Liver (tissue), 3 donors: ENCODE measurements at regions not wholly inside any gene's neighbourhood (a gene's known extent, or its start where the extent isn't known, plus 50 kb on each side); places are given as distances from the start of the nearest gene placed in this dataset.

Source experiments
- EGR1 ChIP-seq, 2 donors: IDR thresholded peaks; 2 replicates each; pipeline ENCODE4 v1.6.1; 2016 to 2018; ENCODE audit warnings: antibody characterized with exemption in 2 of 2, low read depth in 2 of 2
- FOXA1 ChIP-seq: IDR thresholded peaks from 2 replicates; pipeline ENCODE4 v1.6.1; 2016; ENCODE audit warnings: antibody characterized with exemption
- FOXA2 ChIP-seq: IDR thresholded peaks from 2 replicates; pipeline ENCODE4 v1.6.1; 2016; ENCODE audit warnings: antibody characterized with exemption
- GABPA ChIP-seq, 2 donors: IDR thresholded peaks in 1 of 2; conservative IDR thresholded peaks in 1 of 2; 2 replicates each; pipeline ENCODE4 v1.6.1; 2016; ENCODE audit warnings: antibody characterized with exemption in 2 of 2, mild to moderate bottlenecking in 1 of 2, moderate library complexity in 1 of 2
- RAD21 ChIP-seq, 2 donors: IDR thresholded peaks; 2 replicates each; pipeline ENCODE4 v1.6.1; 2016; ENCODE audit warnings: antibody characterized with exemption in 2 of 2, mild to moderate bottlenecking in 2 of 2
- TAF1 ChIP-seq: conservative IDR thresholded peaks from 2 replicates; pipeline ENCODE4 v1.6.1; 2016; ENCODE audit warnings: antibody characterized with exemption, mild to moderate bottlenecking
- YY1 ChIP-seq: IDR thresholded peaks from 2 replicates; pipeline ENCODE4 v1.6.1; 2016; ENCODE audit warnings: antibody characterized with exemption, mild to moderate bottlenecking
- TF ChIP-seq, protein P1 (sequence below): fragments of 150-350 bp; IDR thresholded peaks from 2 replicates; pipeline ENCODE4 v1.5.1; 2017; ENCODE audit warnings: improper control_type of control experiment, low read depth, low read length; ENCODE audit not compliant: missing input control
- TF ChIP-seq, protein P2 (sequence below): IDR thresholded peaks from 2 replicates; pipeline ENCODE4 v1.6.1; 2016; ENCODE audit warnings: antibody characterized with exemption
- TF ChIP-seq, protein P3 (sequence below): IDR thresholded peaks from 2 replicates; pipeline ENCODE4 v1.6.1; 2016; ENCODE audit warnings: antibody characterized with exemption, mild to moderate bottlenecking
- TF ChIP-seq, protein P4 (sequence below): IDR thresholded peaks from 2 replicates; pipeline ENCODE4 v1.6.1; 2016; ENCODE audit warnings: antibody characterized with exemption
- donor health status: healthy.
- donor health status: healthy.

DNA sequence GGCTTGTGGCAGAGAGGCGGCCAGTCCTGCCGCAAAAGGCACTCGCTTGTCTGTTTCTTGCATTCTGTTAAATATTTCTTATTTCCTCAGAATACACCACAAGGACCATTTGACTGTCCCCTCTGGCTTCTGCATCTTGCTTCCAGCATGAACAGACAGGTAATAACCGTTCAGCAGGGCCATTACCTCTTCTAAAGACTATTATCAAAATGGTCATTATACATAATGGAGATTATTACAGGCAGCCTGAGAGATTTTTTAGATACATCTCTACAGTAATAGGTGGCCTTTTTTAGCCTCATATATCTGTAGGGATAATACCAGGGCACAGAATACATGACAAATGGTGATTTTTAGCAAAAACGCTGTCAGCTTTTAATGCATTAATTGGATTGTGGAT, 382.0 kb downstream of the PSAT1 start:
- TF ChIP-seq, protein P1, sequence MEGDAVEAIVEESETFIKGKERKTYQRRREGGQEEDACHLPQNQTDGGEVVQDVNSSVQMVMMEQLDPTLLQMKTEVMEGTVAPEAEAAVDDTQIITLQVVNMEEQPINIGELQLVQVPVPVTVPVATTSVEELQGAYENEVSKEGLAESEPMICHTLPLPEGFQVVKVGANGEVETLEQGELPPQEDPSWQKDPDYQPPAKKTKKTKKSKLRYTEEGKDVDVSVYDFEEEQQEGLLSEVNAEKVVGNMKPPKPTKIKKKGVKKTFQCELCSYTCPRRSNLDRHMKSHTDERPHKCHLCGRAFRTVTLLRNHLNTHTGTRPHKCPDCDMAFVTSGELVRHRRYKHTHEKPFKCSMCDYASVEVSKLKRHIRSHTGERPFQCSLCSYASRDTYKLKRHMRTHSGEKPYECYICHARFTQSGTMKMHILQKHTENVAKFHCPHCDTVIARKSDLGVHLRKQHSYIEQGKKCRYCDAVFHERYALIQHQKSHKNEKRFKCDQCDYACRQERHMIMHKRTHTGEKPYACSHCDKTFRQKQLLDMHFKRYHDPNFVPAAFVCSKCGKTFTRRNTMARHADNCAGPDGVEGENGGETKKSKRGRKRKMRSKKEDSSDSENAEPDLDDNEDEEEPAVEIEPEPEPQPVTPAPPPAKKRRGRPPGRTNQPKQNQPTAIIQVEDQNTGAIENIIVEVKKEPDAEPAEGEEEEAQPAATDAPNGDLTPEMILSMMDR = no peak
- TF ChIP-seq, protein P2, sequence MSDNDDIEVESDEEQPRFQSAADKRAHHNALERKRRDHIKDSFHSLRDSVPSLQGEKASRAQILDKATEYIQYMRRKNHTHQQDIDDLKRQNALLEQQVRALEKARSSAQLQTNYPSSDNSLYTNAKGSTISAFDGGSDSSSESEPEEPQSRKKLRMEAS = no peak
- TF ChIP-seq GABPA (IDR thresholded peaks at IDR 0.05 in 1 of 2, conservative IDR thresholded peaks at IDR 0.05 in 1 of 2) (no peak), YY1 (no peak), RAD21 (IDR thresholded peaks at IDR 0.05) (no peak), FOXA1 (no peak), TAF1 (no peak), EGR1 (IDR thresholded peaks at IDR 0.05; ENCODE audit: low read depth in 2 of 2) (no peak), FOXA2 (no peak)
- TF ChIP-seq, protein P3, sequence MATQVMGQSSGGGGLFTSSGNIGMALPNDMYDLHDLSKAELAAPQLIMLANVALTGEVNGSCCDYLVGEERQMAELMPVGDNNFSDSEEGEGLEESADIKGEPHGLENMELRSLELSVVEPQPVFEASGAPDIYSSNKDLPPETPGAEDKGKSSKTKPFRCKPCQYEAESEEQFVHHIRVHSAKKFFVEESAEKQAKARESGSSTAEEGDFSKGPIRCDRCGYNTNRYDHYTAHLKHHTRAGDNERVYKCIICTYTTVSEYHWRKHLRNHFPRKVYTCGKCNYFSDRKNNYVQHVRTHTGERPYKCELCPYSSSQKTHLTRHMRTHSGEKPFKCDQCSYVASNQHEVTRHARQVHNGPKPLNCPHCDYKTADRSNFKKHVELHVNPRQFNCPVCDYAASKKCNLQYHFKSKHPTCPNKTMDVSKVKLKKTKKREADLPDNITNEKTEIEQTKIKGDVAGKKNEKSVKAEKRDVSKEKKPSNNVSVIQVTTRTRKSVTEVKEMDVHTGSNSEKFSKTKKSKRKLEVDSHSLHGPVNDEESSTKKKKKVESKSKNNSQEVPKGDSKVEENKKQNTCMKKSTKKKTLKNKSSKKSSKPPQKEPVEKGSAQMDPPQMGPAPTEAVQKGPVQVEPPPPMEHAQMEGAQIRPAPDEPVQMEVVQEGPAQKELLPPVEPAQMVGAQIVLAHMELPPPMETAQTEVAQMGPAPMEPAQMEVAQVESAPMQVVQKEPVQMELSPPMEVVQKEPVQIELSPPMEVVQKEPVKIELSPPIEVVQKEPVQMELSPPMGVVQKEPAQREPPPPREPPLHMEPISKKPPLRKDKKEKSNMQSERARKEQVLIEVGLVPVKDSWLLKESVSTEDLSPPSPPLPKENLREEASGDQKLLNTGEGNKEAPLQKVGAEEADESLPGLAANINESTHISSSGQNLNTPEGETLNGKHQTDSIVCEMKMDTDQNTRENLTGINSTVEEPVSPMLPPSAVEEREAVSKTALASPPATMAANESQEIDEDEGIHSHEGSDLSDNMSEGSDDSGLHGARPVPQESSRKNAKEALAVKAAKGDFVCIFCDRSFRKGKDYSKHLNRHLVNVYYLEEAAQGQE = no peak
- TF ChIP-seq, protein P4, sequence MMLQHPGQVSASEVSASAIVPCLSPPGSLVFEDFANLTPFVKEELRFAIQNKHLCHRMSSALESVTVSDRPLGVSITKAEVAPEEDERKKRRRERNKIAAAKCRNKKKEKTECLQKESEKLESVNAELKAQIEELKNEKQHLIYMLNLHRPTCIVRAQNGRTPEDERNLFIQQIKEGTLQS = no peak
